Retinal pigment epithelial cell (primary cell): ENCODE measurements at regions not wholly inside any gene's neighbourhood (a gene's known extent, or its start where the extent isn't known, plus 50 kb on each side); places are given as distances from the start of the nearest gene placed in this dataset.

Source experiments
- DNase-seq: peaks from one replicate; pipeline ENCODE4 v3.0.0-alpha.2; 2010; ENCODE audit warnings: low read depth
- H3K4me3 ChIP-seq: 2 replicates; pipeline ENCODE4 v1.5.1; 2011; ENCODE audit warnings: mild to moderate bottlenecking, low read length, control low read depth, moderate library complexity
- CTCF ChIP-seq: conservative IDR thresholded peaks from 2 replicates; pipeline ENCODE4 v1.5.1; 2011; ENCODE audit warnings: low read depth, low read length, control low read depth, inconsistent platforms

- no peak for DNase-seq
- no peak for TF ChIP-seq CTCF
- H3K4me3 ChIP-seq = no peak overlapping the region
Measured at GRCh38 chr2:37836270-37836669, 88.8 kb upstream of the RMDN2 start.

- no peak for TF ChIP-seq CTCF
- no peak overlapping the region for H3K4me3 ChIP-seq
- DNase-seq = no peak
Measured at GRCh38 chr2:37836711-37837110, 88.4 kb upstream of the RMDN2 start.

- no peak overlapping the region for H3K4me3 ChIP-seq
- no peak for TF ChIP-seq CTCF
- no peak for DNase-seq
Measured at GRCh38 chr2:37837628-37838328, 87.3 kb upstream of the RMDN2 start.

GRCh38 chr2:37838541-37839167, 86.4 kb upstream of the RMDN2 start:
- no peak for TF ChIP-seq CTCF
- no peak for DNase-seq
- H3K4me3 ChIP-seq = no peak overlapping the region

- no peak for TF ChIP-seq CTCF
Measured at GRCh38 chr2:37839991-37840390, 85.1 kb upstream of the RMDN2 start.

GRCh38 chr2:37842732-37843440, 82.2 kb upstream of the RMDN2 start:
- no peak overlapping the region for H3K4me3 ChIP-seq
- DNase-seq = no peak
- TF ChIP-seq CTCF = no peak

More at GRCh38 chr2:37839991-37840390, 85.1 kb upstream of the RMDN2 start:
- DNase-seq = no peak
- no peak overlapping the region for H3K4me3 ChIP-seq
